Activated CD4-positive, alpha-beta T cell treated with anti-CD3 and anti-CD28 coated beads, Interleukin-2, amount 10 ng/mL, durations not matched to agents 7 days and 5 days (primary cell): ENCODE measurements at regions not wholly inside any gene's neighbourhood (a gene's known extent, or its start where the extent isn't known, plus 50 kb on each side); places are given as distances from the start of the nearest gene placed in this dataset.
"Not testable (repeated sequence)": the region's sequence is repeated elsewhere in the genome, so short reads cannot be mapped to it uniquely, and the experiment has no call there.

Experiments used
- CTCF ChIA-PET: fragments of 350-600 bp; sonication (Branson Sonifier 250); formaldehyde crosslinking; loops from one replicate; lab custom pipeline; 2021; ENCODE audit warnings: antibody characterized with exemption; lab: Charles Lee
- POLR2A ChIA-PET: fragments of 350-600 bp; sonication (Branson Sonifier 250); formaldehyde crosslinking; loops from one replicate; lab custom pipeline; 2021; ENCODE audit warnings: antibody characterized with exemption; lab: Charles Lee
- DNase-seq: peaks from one replicate; pipeline ENCODE4 v3.0.0-alpha.2; 2020
- H3K27ac Mint-ChIP-seq: one replicate; pipeline ENCODE4 v1.8.0; 2021; ENCODE audit warnings: mild to moderate bottlenecking, moderate library complexity, mixed read lengths
- H3K27me3 Mint-ChIP-seq: one replicate; pipeline ENCODE4 v1.8.0; 2021; ENCODE audit warnings: mixed read lengths
- H3K36me3 Mint-ChIP-seq: one replicate; pipeline ENCODE4 v1.8.0; 2021; ENCODE audit warnings: low read depth, mixed read lengths
- H3K4me1 Mint-ChIP-seq: one replicate; pipeline ENCODE4 v1.8.0; 2021; ENCODE audit warnings: mixed read lengths
- H3K4me3 Mint-ChIP-seq: one replicate; pipeline ENCODE4 v1.8.0; 2021; ENCODE audit warnings: mild to moderate bottlenecking, moderate library complexity, mixed read lengths
- H3K9me3 Mint-ChIP-seq: one replicate; pipeline ENCODE4 v1.8.0; 2021; ENCODE audit warnings: mixed read lengths

- Mint-ChIP-seq H3K4me1 (peaks cover 18% of the 10 kb centered on the region), H3K4me3 (no peak overlapping the region), H3K27ac (no peak overlapping the region), H3K9me3 (peaks cover 5% of the 10 kb centered on the region), H3K27me3 (peaks cover 10% of the 10 kb centered on the region), H3K36me3 (peaks cover 3% of the 10 kb centered on the region)
- ChIA-PET POLR2A (no interaction called here), CTCF (interaction anchor here (1.2 kb wide), 1 partner anchor 9 kb away, joined by 3 read pairs; no protein-coding TSS in a partner anchor)
- DNase-seq = no peak
Observed at GRCh38 chr17:6923385-6923784, 72.5 kb upstream of the ALOX12 start.

- no peak overlapping the region for H3K27ac Mint-ChIP-seq
- H3K27me3 Mint-ChIP-seq = peaks cover 10% of the 10 kb centered on the region
- DNase-seq = peak; percentile 47
- H3K4me3 Mint-ChIP-seq = no peak overlapping the region
- peaks cover 18% of the 10 kb centered on the region for H3K4me1 Mint-ChIP-seq
- H3K36me3 Mint-ChIP-seq = peaks cover 3% of the 10 kb centered on the region
- ChIA-PET CTCF (interaction anchor here (1.2 kb wide), 1 partner anchor 10 kb away, joined by 3 read pairs; no protein-coding TSS in a partner anchor), POLR2A (no interaction called here)
- H3K9me3 Mint-ChIP-seq = peaks cover 5% of the 10 kb centered on the region
Observed at GRCh38 chr17:6924208-6924607, 71.6 kb upstream of the ALOX12 start.

GRCh38 chr17:6926667-6927066, 69.2 kb upstream of the ALOX12 start:
- peaks cover 5% of the 10 kb centered on the region for H3K9me3 Mint-ChIP-seq
- H3K36me3 Mint-ChIP-seq = peaks cover 3% of the 10 kb centered on the region
- peaks cover 13% of the 10 kb centered on the region for H3K27me3 Mint-ChIP-seq
- no peak for DNase-seq
- POLR2A ChIA-PET = no interaction called here
- CTCF ChIA-PET = interaction anchor here (1.9 kb wide), 1 partner anchor 12 kb away, joined by 9 read pairs; no protein-coding TSS in a partner anchor
- no peak overlapping the region for H3K4me3 Mint-ChIP-seq
- no peak overlapping the region for H3K27ac Mint-ChIP-seq
- H3K4me1 Mint-ChIP-seq = peaks cover 18% of the 10 kb centered on the region

- peaks cover 13% of the 10 kb centered on the region for H3K27me3 Mint-ChIP-seq
- ChIA-PET POLR2A (no interaction called here), CTCF (interaction anchor here (1.1 to 1.9 kb wide), 2 partner anchors 13 to 16 kb away, joined by 3 to 9 read pairs; no protein-coding TSS in a partner anchor)
- peaks cover 3% of the 10 kb centered on the region for H3K36me3 Mint-ChIP-seq
- no peak overlapping the region for H3K4me3 Mint-ChIP-seq
- no peak overlapping the region for H3K27ac Mint-ChIP-seq
- no peak for DNase-seq
- H3K9me3 Mint-ChIP-seq = peaks cover 5% of the 10 kb centered on the region
- H3K4me1 Mint-ChIP-seq = peaks cover 15% of the 10 kb centered on the region
Observed at GRCh38 chr17:6927290-6928126, 68.3 kb upstream of the ALOX12 start.

- POLR2A ChIA-PET = no interaction called here
Observed at GRCh38 chr17:6928193-6928592, 67.7 kb upstream of the ALOX12 start.

GRCh38 chr17:6930749-6931148, 65.1 kb upstream of the ALOX12 start:
- no peak for DNase-seq
- no peaks in the 10 kb centered on the region for H3K4me1 Mint-ChIP-seq
- H3K4me3 Mint-ChIP-seq = no peak overlapping the region
- ChIA-PET CTCF (interaction anchor here (1.0 kb wide), 1 partner anchor 73 kb away, joined by 3 read pairs; no protein-coding TSS in a partner anchor), POLR2A (no interaction called here)
- H3K36me3 Mint-ChIP-seq = no peaks in the 10 kb centered on the region
- H3K27me3 Mint-ChIP-seq = peaks cover 11% of the 10 kb centered on the region
- H3K9me3 Mint-ChIP-seq = no peaks in the 10 kb centered on the region
- no peak overlapping the region for H3K27ac Mint-ChIP-seq

More at GRCh38 chr17:6928193-6928592, 67.7 kb upstream of the ALOX12 start:
- H3K27ac Mint-ChIP-seq = no peak overlapping the region
- H3K9me3 Mint-ChIP-seq = peaks cover 5% of the 10 kb centered on the region
- DNase-seq = no peak
- H3K4me1 Mint-ChIP-seq = peaks cover 12% of the 10 kb centered on the region
- CTCF ChIA-PET = interaction anchor here (1.1 kb wide), 1 partner anchor 17 kb away, joined by 3 read pairs; no protein-coding TSS in a partner anchor
- H3K27me3 Mint-ChIP-seq = peaks cover 13% of the 10 kb centered on the region
- no peak overlapping the region for H3K4me3 Mint-ChIP-seq
- peaks cover 3% of the 10 kb centered on the region for H3K36me3 Mint-ChIP-seq

- H3K9me3 Mint-ChIP-seq, H3K27me3 Mint-ChIP-seq, DNase-seq, H3K36me3 Mint-ChIP-seq, POLR2A ChIA-PET, H3K4me3 Mint-ChIP-seq, H3K27ac Mint-ChIP-seq: not testable (repeated sequence)
- peaks cover 11% of the 10 kb centered on the region for H3K4me1 Mint-ChIP-seq
- CTCF ChIA-PET = interaction anchor here (0.6 kb wide), 1 partner anchor 22 kb away, joined by 3 read pairs; no protein-coding TSS in a partner anchor
Observed at GRCh38 chr17:6934544-6934943, 61.3 kb upstream of the ALOX12 start.

- peak overlapping the region; percentile 38 for H3K27ac Mint-ChIP-seq
- H3K4me1 Mint-ChIP-seq = peaks cover 20% of the 10 kb centered on the region
- ChIA-PET CTCF (no interaction called here), POLR2A (no interaction called here)
- no peaks in the 10 kb centered on the region for H3K9me3 Mint-ChIP-seq
- no peak for DNase-seq
- peak overlapping the region; percentile 21 for H3K4me3 Mint-ChIP-seq
- no peaks in the 10 kb centered on the region for H3K36me3 Mint-ChIP-seq
- no peaks in the 10 kb centered on the region for H3K27me3 Mint-ChIP-seq
Observed at GRCh38 chr17:6936370-6937028, 59.4 kb upstream of the ALOX12 start.

GRCh38 chr17:6938637-6939036, 57.2 kb upstream of the ALOX12 start:
- ChIA-PET CTCF (interaction anchor here (0.6 to 1.3 kb wide), 4 partner anchors 23 to 873 kb away, joined by 3 to 4 read pairs (median 3); partner anchors contain the start of gene RNASEK), POLR2A (no interaction called here)
- DNase-seq = no peak
- Mint-ChIP-seq H3K27ac (no peak overlapping the region), H3K4me3 (no peak overlapping the region), H3K27me3 (no peaks in the 10 kb centered on the region), H3K4me1 (peaks cover 20% of the 10 kb centered on the region), H3K36me3 (no peaks in the 10 kb centered on the region), H3K9me3 (no peaks in the 10 kb centered on the region)

- POLR2A ChIA-PET = no interaction called here
- no peaks in the 10 kb centered on the region for H3K27me3 Mint-ChIP-seq
- H3K4me1 Mint-ChIP-seq = peaks cover 20% of the 10 kb centered on the region
- H3K27ac Mint-ChIP-seq = peak overlapping the region; percentile 44
- H3K36me3 Mint-ChIP-seq = no peaks in the 10 kb centered on the region
- no peaks in the 10 kb centered on the region for H3K9me3 Mint-ChIP-seq
- CTCF ChIA-PET = interaction anchor here (1.1 kb wide), 1 partner anchor 11 kb away, joined by 3 read pairs; no protein-coding TSS in a partner anchor
- no peak for DNase-seq
- peak overlapping the region; percentile 32 for H3K4me3 Mint-ChIP-seq
Observed at GRCh38 chr17:6940186-6940649, 55.6 kb upstream of the ALOX12 start.

GRCh38 chr17:6941989-6942388, 53.9 kb upstream of the ALOX12 start:
- no peak overlapping the region for H3K27ac Mint-ChIP-seq
- H3K27me3 Mint-ChIP-seq = no peaks in the 10 kb centered on the region
- no peaks in the 10 kb centered on the region for H3K36me3 Mint-ChIP-seq
- no peak overlapping the region for H3K4me3 Mint-ChIP-seq
- ChIA-PET POLR2A (no interaction called here), CTCF (no interaction called here)
- H3K9me3 Mint-ChIP-seq = no peaks in the 10 kb centered on the region
- no peak for DNase-seq
- peaks cover 20% of the 10 kb centered on the region for H3K4me1 Mint-ChIP-seq

GRCh38 chr17:6943406-6943805, 52.4 kb upstream of the ALOX12 start:
- no peak overlapping the region for H3K27ac Mint-ChIP-seq
- no peaks in the 10 kb centered on the region for H3K9me3 Mint-ChIP-seq
- no peaks in the 10 kb centered on the region for H3K27me3 Mint-ChIP-seq
- ChIA-PET CTCF (no interaction called here), POLR2A (no interaction called here)
- H3K36me3 Mint-ChIP-seq = no peaks in the 10 kb centered on the region
- no peak overlapping the region for H3K4me3 Mint-ChIP-seq
- no peak for DNase-seq
- H3K4me1 Mint-ChIP-seq = peaks cover 20% of the 10 kb centered on the region
